Hematopoietic multipotent progenitor cell (in vitro differentiated cells): ENCODE measurements at regions not wholly inside any gene's neighbourhood (a gene's known extent, or its start where the extent isn't known, plus 50 kb on each side); places are given as distances from the start of the nearest gene placed in this dataset.
"Not testable (repeated sequence)": the region's sequence is repeated elsewhere in the genome, so short reads cannot be mapped to it uniquely, and the experiment has no call there.

Experiments used
- DNase-seq, 3 donors: peaks; one replicate each; pipeline ENCODE4 v3.0.0-alpha.2; 2011 to 2015; ENCODE audit warnings: low read depth in 2 of 3, low spot score in 2 of 3

DNA sequence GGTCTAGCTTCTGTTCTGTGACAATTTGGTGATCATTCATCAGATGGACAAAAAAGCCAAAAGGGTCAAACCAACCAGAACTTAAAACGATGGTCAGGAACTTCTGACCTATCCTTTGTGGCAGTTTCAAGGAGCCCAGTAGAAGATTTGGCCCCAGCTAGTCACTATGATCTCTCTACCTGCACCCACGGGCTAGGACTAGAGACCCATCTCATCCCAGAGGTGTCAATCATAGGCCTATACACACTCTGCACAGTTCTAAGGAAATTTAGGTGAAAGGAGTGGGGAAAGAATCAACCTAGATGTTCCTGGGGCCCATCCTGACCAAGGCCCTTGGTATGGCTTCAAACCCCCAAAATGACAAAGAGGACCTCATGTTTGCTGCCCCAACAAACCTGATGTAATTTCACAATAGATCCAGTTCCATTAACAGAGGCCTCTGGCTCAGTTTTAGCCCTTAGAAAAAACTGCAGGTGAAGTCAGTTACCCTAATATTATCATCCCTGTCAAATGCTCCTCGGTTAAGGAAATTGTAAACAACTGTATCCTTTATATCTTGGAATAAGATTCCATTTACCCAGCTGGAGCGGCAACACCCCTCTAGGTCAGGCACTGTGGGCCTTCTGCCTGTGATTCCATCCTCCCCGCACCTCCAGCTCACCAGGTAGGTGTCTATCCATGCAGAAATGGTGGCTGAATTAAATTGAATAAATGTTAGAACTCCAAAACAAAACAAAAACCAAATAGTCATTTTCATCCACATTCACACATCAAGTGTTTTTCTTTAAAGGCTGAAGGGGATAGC lies 138.7 kb downstream of the ENC1 start:
- no peak for DNase-seq

GRCh38 chr5:74500110-74500917 lies 140.2 kb downstream of the ENC1 start:
- DNase-seq: no peak

DNA sequence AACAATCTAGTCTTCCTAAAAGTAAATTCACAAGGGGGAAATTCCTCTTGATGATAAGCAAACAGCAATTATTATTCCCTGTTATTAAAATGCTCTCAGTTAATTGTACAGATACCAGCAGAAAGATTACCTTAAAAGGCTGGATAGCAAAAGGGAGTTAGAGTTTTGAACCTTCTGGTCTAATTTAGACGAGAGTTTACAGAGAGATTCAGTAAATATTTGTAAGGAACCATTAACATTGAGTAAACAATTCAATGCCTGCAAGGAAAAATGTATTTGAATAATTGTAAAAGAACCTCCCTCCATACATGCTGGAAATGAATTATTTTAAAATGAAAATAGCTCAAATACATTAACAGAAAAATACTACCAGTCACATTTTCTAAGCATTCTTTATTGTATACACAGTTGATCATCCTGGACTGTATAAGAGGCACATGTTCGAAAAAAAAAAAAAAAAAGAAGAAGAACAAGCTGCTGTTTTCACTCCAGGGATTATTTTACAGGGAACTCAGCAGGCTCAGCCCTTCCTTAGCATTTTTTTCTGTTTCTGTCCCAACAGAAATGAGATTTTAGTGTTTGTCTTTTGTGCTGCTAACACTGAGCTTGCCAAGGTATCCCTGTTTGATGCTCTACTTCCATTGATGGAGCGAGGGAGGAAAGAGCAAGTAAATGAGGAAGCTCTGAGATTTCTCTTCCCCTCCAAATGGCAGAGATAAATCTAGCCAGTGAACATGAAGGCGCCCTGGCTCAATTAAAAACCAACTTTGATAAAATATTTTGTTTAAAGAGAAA lies 141.1 kb downstream of the ENC1 start:
- DNase-seq: no peak

DNA sequence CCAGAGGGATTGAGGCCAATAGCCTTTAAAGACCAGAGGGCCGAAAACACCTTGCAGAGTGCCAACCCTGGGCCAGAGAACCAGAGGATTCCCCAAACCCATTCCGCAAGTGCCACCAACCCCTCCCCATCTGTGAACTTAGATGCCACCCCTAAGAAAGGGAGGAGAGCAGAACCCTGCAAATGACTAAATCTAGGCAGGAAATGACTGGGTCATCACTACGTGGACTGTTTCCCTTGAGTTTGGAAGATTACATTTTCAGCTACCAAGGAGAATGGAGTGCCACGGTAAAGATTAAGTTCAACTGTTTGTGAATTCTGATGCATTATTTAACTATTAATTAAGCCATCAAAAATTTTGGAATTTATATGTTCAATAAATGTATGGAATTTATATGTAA lies 142.8 kb downstream of the ENC1 start:
- DNase-seq: no peak

DNA sequence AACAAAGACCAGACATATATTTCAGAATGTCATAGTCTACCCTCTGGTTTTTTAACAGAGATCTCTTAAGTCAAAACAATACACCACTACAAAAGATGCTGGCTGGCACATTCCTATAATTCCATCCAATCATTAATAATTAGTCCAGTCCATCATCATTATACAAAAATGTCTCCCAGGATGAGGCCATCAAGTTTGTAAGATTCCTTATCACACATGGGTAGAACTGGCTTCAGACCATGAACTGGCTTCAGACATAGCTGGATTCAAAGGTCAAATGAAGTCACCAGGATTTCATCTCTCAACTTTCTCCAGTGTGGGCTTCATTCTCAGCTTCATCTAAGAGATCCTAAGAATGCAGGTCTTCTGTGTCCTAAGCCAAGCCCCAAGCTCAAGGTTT lies 147.1 kb downstream of the ENC1 start:
- DNase-seq: no peak

GRCh38 chr5:74492230-74492629 lies 148.3 kb downstream of the ENC1 start:
- DNase-seq: no peak

- no peak for DNase-seq
Observed at GRCh38 chr5:74491586-74491985, 148.9 kb downstream of the ENC1 start.

- DNase-seq: no peak
Observed at GRCh38 chr5:74490814-74491213, 149.7 kb downstream of the ENC1 start.

DNA sequence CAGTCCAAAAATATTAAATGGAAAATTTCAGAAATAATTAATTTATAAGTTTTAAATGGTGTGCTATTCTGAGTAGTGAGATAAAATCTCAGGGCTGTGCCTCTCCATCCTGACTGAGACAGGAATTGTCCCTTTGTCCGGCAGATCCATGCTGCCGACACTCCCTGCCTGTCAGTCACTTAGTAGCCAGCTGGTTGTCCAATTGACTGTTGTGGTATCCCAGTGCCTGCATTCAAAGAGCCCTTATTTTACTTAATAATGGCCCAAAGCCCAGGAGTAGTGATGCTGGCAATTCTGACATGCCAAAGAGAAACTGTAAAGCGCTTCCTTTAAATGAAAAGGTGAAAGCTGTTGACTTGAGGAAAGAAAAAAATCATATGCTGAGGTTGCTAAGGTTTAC lies 157.5 kb downstream of the ENC1 start:
- DNase-seq: no peak

DNA sequence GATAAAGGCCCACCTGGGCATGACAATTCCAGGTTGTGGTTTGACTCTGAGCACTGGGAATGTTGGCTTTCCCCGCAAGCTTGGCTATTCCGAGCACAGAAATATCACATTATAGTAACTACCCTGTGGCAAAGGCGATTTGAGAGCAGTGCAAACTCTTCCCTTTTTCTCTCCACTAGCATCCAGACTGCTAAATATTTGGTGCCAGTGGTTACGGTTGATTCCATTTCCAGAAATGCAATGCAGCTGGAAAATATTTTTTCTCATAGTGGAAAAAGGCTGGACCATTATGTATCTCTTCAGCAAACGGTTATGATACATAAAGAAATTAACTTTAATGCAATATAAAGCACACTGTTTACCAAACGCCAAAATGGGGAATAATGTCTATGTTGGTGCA lies 158.0 kb downstream of the ENC1 start:
- no peak for DNase-seq

DNA sequence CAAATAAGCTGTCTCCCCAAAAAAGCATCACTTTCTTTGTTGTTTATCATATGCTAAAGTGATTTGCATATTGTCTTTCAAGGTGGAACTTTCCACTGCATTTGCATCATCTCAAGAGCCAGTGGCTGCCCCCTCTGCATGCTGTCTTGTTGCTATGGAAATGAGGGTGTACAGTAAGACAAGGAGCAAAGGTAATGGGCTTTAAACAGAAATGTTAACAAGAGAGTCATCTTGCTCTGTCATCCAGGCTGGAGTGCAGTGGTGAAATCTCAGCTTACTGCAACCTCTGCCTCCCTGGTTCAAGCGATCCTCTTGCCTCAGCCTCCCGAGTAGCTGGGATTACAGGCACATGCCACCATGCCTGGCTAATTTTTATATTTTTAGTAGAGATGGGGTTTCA lies 159.2 kb downstream of the ENC1 start:
- not testable (repeated sequence) for DNase-seq

DNA sequence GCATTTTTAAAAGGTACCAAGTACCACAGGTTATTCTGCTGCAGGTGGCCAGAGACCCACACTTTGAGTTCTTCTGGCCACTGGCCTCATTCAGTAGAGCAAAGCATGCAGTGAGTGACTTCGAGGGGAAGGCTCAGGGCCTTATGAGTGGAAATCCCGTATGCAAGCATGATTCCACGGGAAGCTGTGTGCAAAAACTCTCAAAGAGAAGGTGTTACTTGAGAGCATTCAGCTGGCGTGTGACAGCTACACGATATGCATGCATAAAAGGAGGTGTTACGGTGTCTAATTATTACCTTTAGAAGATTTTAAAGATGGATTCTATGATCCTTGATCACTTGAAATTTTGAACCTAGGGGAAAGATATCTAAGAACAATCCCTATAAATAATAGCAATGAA lies 160.3 kb downstream of the ENC1 start:
- no peak for DNase-seq

DNA sequence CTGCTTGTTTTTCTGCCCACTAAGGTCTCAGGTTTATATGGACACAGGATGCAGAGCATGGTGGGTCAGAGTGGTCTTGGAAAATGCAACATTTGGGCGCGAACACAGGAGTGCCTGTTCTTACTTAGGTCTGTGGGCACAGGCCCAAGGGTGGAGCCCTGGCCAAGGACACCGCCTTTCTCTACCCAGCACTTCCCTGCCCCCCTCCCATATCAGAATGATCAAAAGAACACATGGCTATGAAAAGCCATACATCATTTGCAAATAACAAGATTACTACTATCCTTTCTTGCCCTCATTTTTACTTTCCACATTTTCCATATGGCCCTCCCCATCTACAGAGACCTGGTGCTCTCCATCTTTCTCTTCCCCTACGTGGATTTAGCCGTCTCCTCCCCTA lies 162.2 kb downstream of the ENC1 start:
- DNase-seq: no peak

DNA sequence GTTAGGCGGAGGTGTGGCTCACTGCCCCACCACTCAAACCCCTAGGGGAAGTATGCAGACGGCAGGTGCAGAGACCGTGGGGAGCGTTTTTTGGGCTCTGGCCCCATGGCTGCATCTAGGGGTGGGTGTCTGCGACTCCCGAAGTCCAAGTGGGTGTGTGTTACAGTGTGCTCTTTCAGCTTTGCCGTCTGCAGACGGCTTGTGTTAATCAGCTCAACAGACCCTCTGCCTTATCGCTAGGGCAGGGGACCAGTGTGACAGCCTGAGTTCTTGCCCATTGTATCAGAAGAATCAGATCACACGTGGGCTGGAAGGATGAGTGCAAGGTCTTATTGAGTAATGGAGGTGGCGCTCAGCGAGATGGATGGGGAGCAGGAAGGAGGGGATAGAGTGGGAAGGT lies 162.8 kb downstream of the ENC1 start:
- DNase-seq: no peak

DNA sequence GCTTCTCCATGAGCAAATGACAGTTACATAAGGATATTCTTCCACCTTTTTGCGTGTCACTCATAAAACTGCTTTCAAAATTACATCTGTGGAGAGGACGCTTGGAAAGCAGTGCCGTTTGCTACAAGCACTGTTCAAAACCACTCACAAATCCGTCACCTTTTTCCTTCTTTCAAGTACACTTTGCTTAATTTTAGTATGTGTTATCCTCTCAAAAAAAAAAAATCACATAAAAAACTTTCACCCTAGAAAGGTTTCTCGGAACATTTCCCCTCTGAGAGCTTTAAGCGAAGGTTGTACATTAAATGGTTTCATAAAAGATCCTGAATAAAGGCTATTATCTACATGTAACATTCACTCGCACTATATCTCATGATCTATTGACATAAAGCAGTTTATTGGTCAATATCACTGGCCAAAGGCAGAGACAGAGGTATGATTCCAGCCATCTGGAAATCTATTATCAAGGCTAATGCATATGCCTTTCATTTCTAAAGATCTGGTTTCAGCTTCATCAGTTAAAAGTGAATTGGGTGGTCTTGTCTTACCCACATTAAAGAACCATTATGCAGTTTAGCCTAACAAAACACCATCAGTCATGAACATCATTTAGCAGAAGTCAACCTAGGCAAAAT lies 163.6 kb downstream of the ENC1 start:
- no peak for DNase-seq

DNA sequence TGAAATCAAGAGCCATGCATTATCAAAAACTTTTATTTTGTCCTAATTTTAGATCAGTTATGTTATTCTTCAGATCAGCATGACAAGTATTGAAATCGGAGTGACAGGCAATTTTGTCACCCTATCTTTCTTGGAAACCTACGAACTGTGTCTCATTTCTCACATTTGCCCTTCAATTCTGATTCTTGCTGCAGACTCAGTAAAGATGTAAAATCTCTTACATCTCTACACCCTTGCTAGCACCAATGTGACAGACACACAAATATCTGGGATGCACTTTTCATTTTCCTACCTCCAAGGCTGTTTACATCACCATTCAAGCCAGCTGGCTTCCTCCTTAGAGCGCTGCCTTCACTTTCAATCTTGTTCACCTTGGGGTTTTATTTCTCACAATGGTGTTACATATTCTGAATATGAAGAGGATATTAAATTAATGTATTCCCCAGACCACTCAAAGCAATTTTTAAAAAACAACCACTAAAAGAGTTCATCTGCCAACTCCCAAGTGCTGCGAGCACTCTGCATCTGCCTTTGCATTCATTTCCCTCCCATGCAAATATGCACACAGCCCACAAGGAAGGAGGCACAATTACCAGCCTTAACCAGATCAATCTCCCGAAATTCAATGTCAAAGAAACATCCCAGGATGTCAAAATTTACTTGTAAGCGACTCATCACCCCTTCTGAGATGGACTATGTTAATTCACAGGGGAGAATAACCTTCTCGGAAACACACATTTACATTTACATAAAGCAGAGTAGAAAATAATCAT lies 164.3 kb downstream of the ENC1 start:
- no peak for DNase-seq

- no peak for DNase-seq
Observed at GRCh38 chr5:74471875-74472274, 168.7 kb downstream of the ENC1 start.

DNA sequence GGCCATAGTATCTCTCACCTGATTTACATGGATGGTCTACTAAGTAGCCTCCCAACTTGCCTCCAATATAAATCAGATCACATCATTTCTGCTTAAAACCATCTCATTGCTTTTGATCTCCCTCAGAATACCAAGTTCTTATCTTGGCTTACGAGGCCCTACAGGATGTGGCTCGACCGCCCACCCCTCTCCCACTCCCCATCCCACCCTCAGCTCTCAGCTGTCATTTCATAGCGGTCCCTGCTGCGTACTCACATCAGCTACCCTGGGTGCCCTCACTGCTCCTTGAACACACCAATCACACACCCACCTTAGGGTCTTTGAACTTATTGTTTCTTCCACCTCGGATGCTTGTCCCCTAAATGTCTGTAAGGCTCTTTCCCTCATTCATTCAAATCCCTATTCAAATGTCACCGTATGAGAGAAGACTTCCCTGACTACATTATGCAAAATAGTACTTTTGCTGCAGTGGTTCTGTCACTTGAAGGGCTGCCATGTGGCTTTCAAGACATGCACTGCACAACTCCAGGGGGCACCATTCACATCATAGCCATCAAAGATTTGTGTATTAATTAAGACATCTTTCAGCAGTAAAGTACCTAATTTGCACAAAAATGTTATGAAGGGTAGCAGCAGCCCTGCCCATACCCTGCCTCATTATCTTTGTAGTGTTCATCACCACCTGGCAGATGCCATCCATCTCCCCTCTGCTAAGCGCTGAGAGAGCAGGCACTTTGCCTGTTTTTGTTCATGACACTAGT lies 171.1 kb downstream of the ENC1 start:
- no peak for DNase-seq

- DNase-seq: no peak
Observed at GRCh38 chr5:74468421-74468820, 172.1 kb downstream of the ENC1 start.
